ENCODE measurements at regions not wholly inside any gene's neighbourhood (a gene's known extent, or its start where the extent isn't known, plus 50 kb on each side); places are given as distances from the start of the nearest gene placed in this dataset.

DNA sequence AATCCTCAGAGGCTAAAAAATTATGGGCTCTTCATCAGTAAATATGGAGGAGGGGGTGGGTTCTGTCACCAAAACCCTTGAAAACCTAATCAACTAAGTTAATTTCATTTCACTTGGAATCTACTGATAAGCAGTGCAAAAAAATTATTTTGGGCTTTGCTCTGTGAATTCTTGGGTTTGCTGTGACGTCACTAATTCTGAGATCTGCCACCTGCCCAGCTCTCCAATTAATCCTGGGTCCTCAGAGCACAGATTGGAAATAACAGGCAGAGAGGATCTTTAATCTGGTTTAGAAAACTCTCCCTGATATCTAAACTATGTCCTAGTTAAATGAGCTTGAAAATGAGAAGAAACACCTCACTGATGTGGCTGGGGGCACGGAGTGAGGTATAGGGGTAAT, 903.2 kb downstream of the AACS start:
- TF ChIP-seq, protein P1, sequence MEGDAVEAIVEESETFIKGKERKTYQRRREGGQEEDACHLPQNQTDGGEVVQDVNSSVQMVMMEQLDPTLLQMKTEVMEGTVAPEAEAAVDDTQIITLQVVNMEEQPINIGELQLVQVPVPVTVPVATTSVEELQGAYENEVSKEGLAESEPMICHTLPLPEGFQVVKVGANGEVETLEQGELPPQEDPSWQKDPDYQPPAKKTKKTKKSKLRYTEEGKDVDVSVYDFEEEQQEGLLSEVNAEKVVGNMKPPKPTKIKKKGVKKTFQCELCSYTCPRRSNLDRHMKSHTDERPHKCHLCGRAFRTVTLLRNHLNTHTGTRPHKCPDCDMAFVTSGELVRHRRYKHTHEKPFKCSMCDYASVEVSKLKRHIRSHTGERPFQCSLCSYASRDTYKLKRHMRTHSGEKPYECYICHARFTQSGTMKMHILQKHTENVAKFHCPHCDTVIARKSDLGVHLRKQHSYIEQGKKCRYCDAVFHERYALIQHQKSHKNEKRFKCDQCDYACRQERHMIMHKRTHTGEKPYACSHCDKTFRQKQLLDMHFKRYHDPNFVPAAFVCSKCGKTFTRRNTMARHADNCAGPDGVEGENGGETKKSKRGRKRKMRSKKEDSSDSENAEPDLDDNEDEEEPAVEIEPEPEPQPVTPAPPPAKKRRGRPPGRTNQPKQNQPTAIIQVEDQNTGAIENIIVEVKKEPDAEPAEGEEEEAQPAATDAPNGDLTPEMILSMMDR (conservative IDR thresholded peaks at IDR 0.05): no peak
- no peak for TF ChIP-seq EZH2 (IDR thresholded peaks at IDR 0.05; ENCODE audit: low read depth)
